ENCODE measurements at regions not wholly inside any gene's neighbourhood (a gene's known extent, or its start where the extent isn't known, plus 50 kb on each side); places are given as distances from the start of the nearest gene placed in this dataset.

GRCh38 chr5:63250939-63251338, 672.3 kb downstream of the LRRC70 start:
- Histone ChIP-seq H2AK9ac (replicated peaks; ENCODE audit: low read depth, low read length, poor library complexity) (no peak overlapping the region), H3K9ac (ENCODE audit: low read depth, low read length) (no peak overlapping the region), H3K4me3 (ENCODE audit: insufficient read depth, low read depth, low read length) (no peak overlapping the region), H4K8ac (ENCODE audit: low read depth in 2 of 2, low read length in 2 of 2) (no peak overlapping the region), H2BK20ac (ENCODE audit: low read depth, low read length) (no peak overlapping the region), H3K23ac (ENCODE audit: low read depth, low read length) (no peak overlapping the region), H3K4me2 (ENCODE audit: low read depth, low read length) (no peak overlapping the region), H3K36me3 (ENCODE audit: control insufficient read depth, insufficient read depth, low read length) (no peaks in the 10 kb centered on the region), H3K14ac (replicated peaks; ENCODE audit: low read depth, low read length) (no peak overlapping the region), H2AK5ac (ENCODE audit: low read depth, low read length) (no peak overlapping the region), H3K27ac (ENCODE audit: insufficient read depth, low read length) (no peak overlapping the region), H3K56ac (ENCODE audit: extremely low read depth, insufficient read depth, low read length) (no peak overlapping the region), H3K4ac (ENCODE audit: low read depth, low read length) (no peak overlapping the region), H3K27me3 (ENCODE audit: control insufficient read depth, insufficient read depth, low read length) (no peaks in the 10 kb centered on the region), H3K79me1 (ENCODE audit: low read depth in 1 of 2, low read length in 2 of 2) (no peaks in the 10 kb centered on the region), H3K4me1 (ENCODE audit: control insufficient read depth, insufficient read depth, low read length) (no peaks in the 10 kb centered on the region), H2BK5ac (ENCODE audit: low read depth, low read length, poor library complexity, severe bottlenecking) (no peak overlapping the region), H3K9me3 (ENCODE audit: control insufficient read depth, insufficient read depth, low read length) (no peaks in the 10 kb centered on the region), H2BK120ac (ENCODE audit: low read depth, low read length) (no peak overlapping the region), H4K91ac (ENCODE audit: insufficient read depth, low read depth, low read length) (no peak overlapping the region), H3K9me1 (ENCODE audit: insufficient read depth, low read length) (no peaks in the 10 kb centered on the region), H2AFZ (replicated peaks; ENCODE audit: low read length, poor library complexity) (no peak overlapping the region), H3K18ac (ENCODE audit: low read depth, low read length) (no peak overlapping the region), H4K5ac (ENCODE audit: low read depth, low read length) (no peak overlapping the region), H2BK15ac (ENCODE audit: low read depth, low read length) (no peak overlapping the region), H4K20me1 (ENCODE audit: insufficient read depth, low read length) (no peaks in the 10 kb centered on the region)
- WGBS, 2 experiments (ENCODE audit: extremely low coverage in 2 of 2, insufficient read length in 1 of 2): no CpG with 5 or more reads among the region's 1 CpG
- ChIA-PET POLR2A (ENCODE audit: unreplicated experiment) (no interaction called here), CTCF (no interaction called here)
- intact Hi-C loops (cut with micrococcal nuclease): no loop called here
- DNase-seq (no peak), ATAC-seq (ENCODE audit: low read depth) (no peak)
- in situ Hi-C loops (cut with MboI; ENCODE audit: low sequenced_read_pairs): no loop called here
- dilution Hi-C loops (cut with HindIII; ENCODE audit: low sequenced_read_pairs, unreplicated experiment): no loop called here
- no TSS peak for BruUV-seq (replicated peaks)
- no peak for TF ChIP-seq CHD1 (IDR thresholded peaks at IDR 0.05; ENCODE audit: low read depth, low read length)
- TF ChIP-seq MAZ (IDR thresholded peaks at IDR 0.05; ENCODE audit: borderline replicate concordance, low read depth, low read length): no peak
- no peak for TF ChIP-seq RCOR1 (IDR thresholded peaks at IDR 0.05; ENCODE audit: insufficient replicate concordance, low read length)
- no peak for TF ChIP-seq POLR2A (IDR thresholded peaks at IDR 0.05; ENCODE audit: low read depth, low read length)

All from IMR-90 (cell line).